Prostate gland (tissue), 2 donors: ENCODE measurements at regions not wholly inside any gene's neighbourhood (a gene's known extent, or its start where the extent isn't known, plus 50 kb on each side); places are given as distances from the start of the nearest gene placed in this dataset.

Source experiments
- DNase-seq: peaks from one replicate; pipeline ENCODE4 v3.0.0-alpha.2; 2019; ENCODE audit warnings: low spot score
- H3K27ac ChIP-seq, 2 donors: fragments of 200-600 bp; sonication (generic); 2 replicates each; pipeline ENCODE4 v1.5.1; 2017 to 2019
- H3K27me3 ChIP-seq: fragments of 200-600 bp; sonication (generic); replicated peaks from 2 replicates; pipeline ENCODE4 v1.5.1; 2019; ENCODE audit not compliant: insufficient read depth
- H3K36me3 ChIP-seq, 2 donors: fragments of 200-600 bp; sonication (generic); 1 replicate in 1 of 2; 2 replicates in 1 of 2; pipeline versions ENCODE4 v1.5.1 to v1.8.1; 2017 to 2019
- H3K4me1 ChIP-seq: fragments of 200-600 bp; sonication (generic); replicated peaks from 2 replicates; pipeline ENCODE4 v1.5.1; 2019
- H3K4me3 ChIP-seq, 2 donors: fragments of 200-600 bp; sonication (generic); 2 replicates each; pipeline ENCODE4 v1.5.1; 2017 to 2019
- H3K9me3 ChIP-seq: fragments of 200-600 bp; sonication (generic); 2 replicates; pipeline ENCODE4 v1.5.1; 2017
- CTCF ChIP-seq, 4 experiments: fragments of 200-600 bp in 2 of 4; fragments of 450-650 bp in 2 of 4; sonication (generic) in 2 of 4; IDR thresholded peaks; 1 replicate in 3 of 4; 2 replicates in 1 of 4; pipeline ENCODE4 v1.5.1; 2016 to 2019; ENCODE audit warnings: antibody characterized with exemption in 4 of 4, mild to moderate bottlenecking in 2 of 4, moderate library complexity in 2 of 4
- POLR2A ChIP-seq: fragments of 450-650 bp; IDR thresholded peaks from one replicate; pipeline ENCODE4 v1.6.1; 2016; ENCODE audit warnings: antibody characterized with exemption, mild to moderate bottlenecking
- POLR2AphosphoS5 ChIP-seq: sonication (generic); formaldehyde crosslinking; IDR thresholded peaks from one replicate; pipeline ENCODE4 v1.6.1; 2017; ENCODE audit warnings: antibody characterized with exemption
- WGBS: methylation state at CpG from one replicate; pipeline ENCODE4 v1.1.5; 2018; 5-methylcytosine and 5-hydroxymethylcytosine counted together
- intact Hi-C: fragments of 100-400 bp; cut with DNase I; formaldehyde crosslinking; loops from one replicate; pipeline ENCODE4 v1.14.2; 2022

- no peak for DNase-seq
- H3K9me3 ChIP-seq, result no peaks in the 10 kb centered on the region
- intact Hi-C loops, result no loop called here
- H3K36me3 ChIP-seq, result no peaks in the 10 kb centered on the region
- no peak overlapping the region for H3K27ac ChIP-seq
- TF ChIP-seq CTCF (IDR thresholded peaks at IDR 0.05) (no peak), POLR2A (no peak), POLR2AphosphoS5 (no peak)
- no peaks in the 10 kb centered on the region for H3K4me1 ChIP-seq
- no peak overlapping the region for H3K4me3 ChIP-seq
- H3K27me3 ChIP-seq, result no peaks in the 10 kb centered on the region
Measured at GRCh38 chr2:102078773-102079172, 63.8 kb upstream of the IL1R1 start.

GRCh38 chr2:102080451-102081242, 61.9 kb upstream of the IL1R1 start:
- TF ChIP-seq POLR2A (no peak), CTCF (IDR thresholded peaks at IDR 0.05) (no peak), POLR2AphosphoS5 (no peak)
- 98% methylated on average over 6 of the region's 6 CpGs for WGBS
- no peak for DNase-seq

GRCh38 chr2:102081243-102081522, 61.4 kb upstream of the IL1R1 start:
- no peak for DNase-seq
- Histone ChIP-seq H3K27me3 (no peaks in the 10 kb centered on the region), H3K27ac (no peak overlapping the region), H3K36me3 (no peaks in the 10 kb centered on the region), H3K9me3 (no peaks in the 10 kb centered on the region), H3K4me1 (no peaks in the 10 kb centered on the region), H3K4me3 (no peak overlapping the region)
- TF ChIP-seq POLR2A (no peak), POLR2AphosphoS5 (no peak), CTCF (IDR thresholded peaks at IDR 0.05) (no peak)
- intact Hi-C loops, result no loop called here
- 87% methylated on average over 2 of the region's 2 CpGs for WGBS

More at GRCh38 chr2:102080451-102081242, 61.9 kb upstream of the IL1R1 start:
- H3K4me3 ChIP-seq, result no peak overlapping the region
- intact Hi-C loops, result no loop called here
- no peaks in the 10 kb centered on the region for H3K36me3 ChIP-seq
- no peaks in the 10 kb centered on the region for H3K9me3 ChIP-seq
- no peak overlapping the region for H3K27ac ChIP-seq
- H3K4me1 ChIP-seq, result no peaks in the 10 kb centered on the region
- no peaks in the 10 kb centered on the region for H3K27me3 ChIP-seq

- Histone ChIP-seq H3K27me3 (no peaks in the 10 kb centered on the region), H3K36me3 (no peaks in the 10 kb centered on the region), H3K4me1 (no peaks in the 10 kb centered on the region), H3K27ac (no peak overlapping the region), H3K9me3 (no peaks in the 10 kb centered on the region), H3K4me3 (no peak overlapping the region)
- DNase-seq, result no peak
- no peak for TF ChIP-seq CTCF (IDR thresholded peaks at IDR 0.05)
- TF ChIP-seq POLR2AphosphoS5, result no peak
- no peak for TF ChIP-seq POLR2A
- intact Hi-C loops, result no loop called here
- 96% methylated on average over 5 of the region's 5 CpGs for WGBS
Measured at GRCh38 chr2:102081606-102082005, 60.9 kb upstream of the IL1R1 start.

- H3K27ac ChIP-seq, result no peak overlapping the region
- H3K4me1 ChIP-seq, result no peaks in the 10 kb centered on the region
- no peaks in the 10 kb centered on the region for H3K36me3 ChIP-seq
- no peak for DNase-seq
- no peak overlapping the region for H3K4me3 ChIP-seq
- 56% methylated on average over 10 of the region's 10 CpGs for WGBS
- no peaks in the 10 kb centered on the region for H3K9me3 ChIP-seq
- no peaks in the 10 kb centered on the region for H3K27me3 ChIP-seq
- intact Hi-C loops, result no loop called here
- TF ChIP-seq POLR2AphosphoS5, result no peak
- TF ChIP-seq POLR2A, result no peak
Measured at GRCh38 chr2:102082571-102083392, 59.8 kb upstream of the IL1R1 start.
